ENCODE measurements at regions not wholly inside any gene's neighbourhood (a gene's known extent, or its start where the extent isn't known, plus 50 kb on each side); places are given as distances from the start of the nearest gene placed in this dataset.
"Not testable (repeated sequence)": the region's sequence is repeated elsewhere in the genome, so short reads cannot be mapped to it uniquely, and the experiment has no call there.

DNA sequence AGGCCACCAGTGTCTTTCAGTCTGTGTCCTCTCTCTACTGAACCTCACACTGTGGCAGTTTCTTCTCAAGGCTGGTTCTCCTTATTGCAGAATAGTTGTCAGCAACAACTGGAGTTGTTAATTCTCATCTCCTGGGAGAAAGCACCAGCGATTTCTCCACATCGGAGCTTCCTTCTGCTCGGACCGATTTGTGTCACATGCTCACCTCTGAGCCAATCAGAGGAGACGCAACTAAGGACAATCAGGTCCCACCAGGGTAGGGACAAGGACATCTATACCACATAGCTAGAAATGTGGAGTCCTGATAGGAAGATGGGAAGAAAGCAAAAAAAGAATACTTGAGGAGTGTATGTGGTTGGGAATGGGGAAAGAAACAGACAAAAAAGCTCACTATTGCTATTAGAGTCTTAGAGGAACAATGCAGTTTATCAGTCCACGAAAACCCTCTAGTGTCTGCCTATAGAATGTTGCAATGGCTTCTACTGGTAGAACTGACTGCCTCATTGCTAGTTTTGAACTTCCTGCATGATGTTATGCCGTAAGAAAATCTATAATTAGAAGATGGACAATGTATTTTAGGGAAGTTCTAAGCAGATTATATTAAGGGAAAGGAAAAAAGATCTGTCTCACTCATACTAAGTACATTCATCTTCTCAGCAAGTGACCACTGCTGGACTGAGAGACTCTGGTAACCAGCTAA lies 169.7 kb downstream of the CDCA7 start:
- Histone ChIP-seq H3K9me2 (replicated peaks; ENCODE audit: insufficient read depth, low read length) (no peaks in the 10 kb centered on the region), H3K9ac (ENCODE audit: low read length) (no peak overlapping the region), H3K9me3 (ENCODE audit: insufficient read depth, low read length) (peaks cover 7% of the 10 kb centered on the region; the same call in 1 of the 2 replicates), H3K27me3 (ENCODE audit: low read length) (no peaks in the 10 kb centered on the region), H3K36me3 (ENCODE audit: low read length) (no peaks in the 10 kb centered on the region), H3K79me2 (ENCODE audit: insufficient read depth, low read length) (no peaks in the 10 kb centered on the region), H4K20me1 (ENCODE audit: low read depth, low read length) (no peaks in the 10 kb centered on the region), H2AFZ (ENCODE audit: low read depth, low read length, severe bottlenecking) (no peak overlapping the region), H3F3A (ENCODE audit: insufficient read depth) (no peaks in the 10 kb centered on the region), H3K27ac (ENCODE audit: low read depth, low read length) (no peak overlapping the region), H3K4me2 (ENCODE audit: low read depth, low read length, poor library complexity, severe bottlenecking) (no peak overlapping the region), H3K4me3 (ENCODE audit: insufficient read depth, low read length, poor library complexity, severe bottlenecking) (no peak overlapping the region)
- TF ChIP-seq EZH2phosphoT487 (conservative IDR thresholded peaks at IDR 0.05; ENCODE audit: low read length) (no peak), CTCF (IDR thresholded peaks at IDR 0.05; ENCODE audit: insufficient read depth, low read length, poor library complexity, severe bottlenecking) (no peak)

GRCh38 chr2:173532732-173533531 lies 178.3 kb downstream of the CDCA7 start:
- not testable (repeated sequence) for H3K9me2 ChIP-seq (replicated peaks; ENCODE audit: insufficient read depth, low read length); H3K9ac ChIP-seq (ENCODE audit: low read length); H3K27me3 ChIP-seq (ENCODE audit: low read length); H3K27ac ChIP-seq (ENCODE audit: low read depth, low read length); H3K36me3 ChIP-seq (ENCODE audit: low read length); H3K4me2 ChIP-seq (ENCODE audit: low read depth, low read length, poor library complexity, severe bottlenecking); H2AFZ ChIP-seq (ENCODE audit: low read depth, low read length, severe bottlenecking); H3K79me2 ChIP-seq (ENCODE audit: insufficient read depth, low read length); H4K20me1 ChIP-seq (ENCODE audit: low read depth, low read length); H3K9me3 ChIP-seq (ENCODE audit: insufficient read depth, low read length); H3K4me3 ChIP-seq (ENCODE audit: insufficient read depth, low read length, poor library complexity, severe bottlenecking); H3F3A ChIP-seq (ENCODE audit: insufficient read depth)

DNA sequence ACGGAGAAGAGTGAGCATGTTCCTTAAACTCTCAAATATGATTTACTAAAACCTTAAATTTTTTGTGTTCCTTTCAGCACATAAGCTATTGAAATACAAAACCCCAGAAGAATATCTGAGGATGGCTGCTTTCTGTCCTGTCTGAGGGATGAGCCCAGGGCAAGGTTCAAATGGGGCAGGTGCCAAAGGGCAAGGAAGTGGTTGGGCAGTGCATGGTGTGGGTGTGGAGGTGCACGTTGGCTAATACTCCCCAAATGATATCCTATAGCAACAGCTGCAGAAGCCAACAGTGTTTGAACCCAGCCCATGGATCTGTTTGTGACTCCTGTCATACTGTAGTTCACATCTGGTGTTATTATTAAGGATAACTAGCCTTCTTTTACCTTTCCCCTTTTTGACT lies 183.0 kb downstream of the CDCA7 start:
- Histone ChIP-seq H3K9me3 (ENCODE audit: insufficient read depth, low read length) (no peaks in the 10 kb centered on the region), H3K4me2 (ENCODE audit: low read depth, low read length, poor library complexity, severe bottlenecking) (no peak overlapping the region), H3K27me3 (ENCODE audit: low read length) (no peaks in the 10 kb centered on the region), H3F3A (ENCODE audit: insufficient read depth) (no peaks in the 10 kb centered on the region), H3K9ac (ENCODE audit: low read length) (no peak overlapping the region), H2AFZ (ENCODE audit: low read depth, low read length, severe bottlenecking) (no peak overlapping the region), H3K27ac (ENCODE audit: low read depth, low read length) (no peak overlapping the region), H4K20me1 (ENCODE audit: low read depth, low read length) (no peaks in the 10 kb centered on the region), H3K4me3 (ENCODE audit: insufficient read depth, low read length, poor library complexity, severe bottlenecking) (no peak overlapping the region), H3K79me2 (ENCODE audit: insufficient read depth, low read length) (no peaks in the 10 kb centered on the region), H3K36me3 (ENCODE audit: low read length) (no peaks in the 10 kb centered on the region), H3K9me2 (replicated peaks; ENCODE audit: insufficient read depth, low read length) (no peaks in the 10 kb centered on the region; the same call in 1 of the 2 replicates)
- TF ChIP-seq CTCF (IDR thresholded peaks at IDR 0.05; ENCODE audit: insufficient read depth, low read length, poor library complexity, severe bottlenecking): no peak
- TF ChIP-seq EZH2phosphoT487 (conservative IDR thresholded peaks at IDR 0.05; ENCODE audit: low read length): no peak

GRCh38 chr2:173539615-173540014 lies 184.9 kb downstream of the CDCA7 start:
- H3K4me2 ChIP-seq (ENCODE audit: low read depth, low read length, poor library complexity, severe bottlenecking): no peak overlapping the region

More at GRCh38 chr2:173539615-173540014, 184.9 kb downstream of the CDCA7 start:
- H2AFZ ChIP-seq (ENCODE audit: low read depth, low read length, severe bottlenecking): no peak overlapping the region
- no peaks in the 10 kb centered on the region for H3K27me3 ChIP-seq (ENCODE audit: low read length)
- no peak overlapping the region for H3K27ac ChIP-seq (ENCODE audit: low read depth, low read length)
- H3K36me3 ChIP-seq (ENCODE audit: low read length): no peaks in the 10 kb centered on the region
- H3F3A ChIP-seq (ENCODE audit: insufficient read depth): no peaks in the 10 kb centered on the region
- no peaks in the 10 kb centered on the region for H4K20me1 ChIP-seq (ENCODE audit: low read depth, low read length)
- H3K4me3 ChIP-seq (ENCODE audit: insufficient read depth, low read length, poor library complexity, severe bottlenecking): no peak overlapping the region
- no peak for TF ChIP-seq EZH2phosphoT487 (conservative IDR thresholded peaks at IDR 0.05; ENCODE audit: low read length)
- TF ChIP-seq CTCF (IDR thresholded peaks at IDR 0.05; ENCODE audit: insufficient read depth, low read length, poor library complexity, severe bottlenecking): no peak
- H3K9ac ChIP-seq (ENCODE audit: low read length): no peak overlapping the region
- H3K9me3 ChIP-seq (ENCODE audit: insufficient read depth, low read length): no peaks in the 10 kb centered on the region
- H3K79me2 ChIP-seq (ENCODE audit: insufficient read depth, low read length): no peaks in the 10 kb centered on the region
- no peaks in the 10 kb centered on the region; the same call in 1 of the 2 replicates for H3K9me2 ChIP-seq (replicated peaks; ENCODE audit: insufficient read depth, low read length)
